Colonic mucosa (tissue), 4 donors: ENCODE measurements at regions not wholly inside any gene's neighbourhood (a gene's known extent, or its start where the extent isn't known, plus 50 kb on each side); places are given as distances from the start of the nearest gene placed in this dataset.

Experiments used
- DNase-seq: peaks from one replicate; pipeline ENCODE4 v3.0.0-alpha.2; 2020
- H3K27ac ChIP-seq: fragments of 200-600 bp; one replicate; pipeline ENCODE4 v1.8.0; 2021
- H3K27me3 ChIP-seq: fragments of 200-600 bp; one replicate; pipeline ENCODE4 v1.8.0; 2021
- H3K36me3 ChIP-seq: fragments of 200-600 bp; one replicate; pipeline ENCODE4 v1.8.0; 2021
- H3K4me1 ChIP-seq: fragments of 200-600 bp; one replicate; pipeline ENCODE4 v1.8.0; 2021; ENCODE audit warnings: mild to moderate bottlenecking
- H3K4me3 ChIP-seq: fragments of 200-600 bp; one replicate; pipeline ENCODE4 v1.8.0; 2021
- H3K9ac ChIP-seq, 2 donors: one replicate each; pipeline ENCODE4 v1.7.0; 2013; ENCODE audit warnings: control low read depth in 2 of 2, low read depth in 2 of 2, low read length in 2 of 2
- H3K9me3 ChIP-seq: fragments of 200-600 bp; one replicate; pipeline ENCODE4 v1.8.0; 2021
- CTCF ChIP-seq: fragments of 200-600 bp; IDR thresholded peaks from one replicate; pipeline ENCODE4 v1.8.0; 2022; ENCODE audit warnings: antibody characterized with exemption, mild to moderate bottlenecking
- intact Hi-C: fragments of 100-400 bp; cut with DNase I; formaldehyde crosslinking; loops from one replicate; pipeline ENCODE4 v1.14.1; 2022
- donor health status: healthy.
- donor health status: DM: no; HTN: no; CAD: no.
- donor health status: DM: no; HTN: no; CAD: no.

- H3K27me3 ChIP-seq = no peaks in the 10 kb centered on the region
- no peak overlapping the region for H3K4me3 ChIP-seq
- H3K27ac ChIP-seq = no peak overlapping the region
- no peaks in the 10 kb centered on the region for H3K36me3 ChIP-seq
- no peaks in the 10 kb centered on the region for H3K9me3 ChIP-seq
- no peak overlapping the region for H3K9ac ChIP-seq
- intact Hi-C loops = no loop called here
- no peak for DNase-seq
- no peaks in the 10 kb centered on the region for H3K4me1 ChIP-seq
- TF ChIP-seq CTCF = no peak
These were observed 228.3 kb upstream of the ZNF462 start for GRCh38 chr9:106634641-106635040.

- intact Hi-C loops = no loop called here
These were observed 225.5 kb upstream of the ZNF462 start for GRCh38 chr9:106637486-106637885.

GRCh38 chr9:106639873-106640568 lies 222.9 kb upstream of the ZNF462 start:
- Histone ChIP-seq H3K27ac (no peak overlapping the region), H3K27me3 (no peaks in the 10 kb centered on the region), H3K4me1 (no peaks in the 10 kb centered on the region), H3K36me3 (no peaks in the 10 kb centered on the region), H3K4me3 (no peak overlapping the region), H3K9me3 (no peaks in the 10 kb centered on the region), H3K9ac (no peak overlapping the region)
- TF ChIP-seq CTCF = no peak
- intact Hi-C loops = loop anchor here (10.0 kb wide), 1 partner anchor 535 kb away; no protein-coding TSS in a partner anchor
- no peak for DNase-seq

More at GRCh38 chr9:106637486-106637885, 225.5 kb upstream of the ZNF462 start:
- H3K9me3 ChIP-seq = no peaks in the 10 kb centered on the region
- no peaks in the 10 kb centered on the region for H3K4me1 ChIP-seq
- no peaks in the 10 kb centered on the region for H3K27me3 ChIP-seq
- H3K27ac ChIP-seq = no peak overlapping the region
- no peak overlapping the region for H3K4me3 ChIP-seq
- no peaks in the 10 kb centered on the region for H3K36me3 ChIP-seq
- DNase-seq = no peak
- no peak for TF ChIP-seq CTCF
- H3K9ac ChIP-seq = no peak overlapping the region

GRCh38 chr9:106643211-106643930 lies 219.6 kb upstream of the ZNF462 start:
- Histone ChIP-seq H3K27ac (no peak overlapping the region), H3K4me1 (no peaks in the 10 kb centered on the region), H3K9ac (no peak overlapping the region), H3K4me3 (no peak overlapping the region), H3K36me3 (no peaks in the 10 kb centered on the region), H3K9me3 (no peaks in the 10 kb centered on the region), H3K27me3 (no peaks in the 10 kb centered on the region)
- intact Hi-C loops = loop anchor here (10.0 kb wide), 1 partner anchor 531 kb away; no protein-coding TSS in a partner anchor
- no peak for TF ChIP-seq CTCF
- no peak for DNase-seq

GRCh38 chr9:106644661-106645060 lies 218.3 kb upstream of the ZNF462 start:
- no peaks in the 10 kb centered on the region for H3K36me3 ChIP-seq
- H3K27ac ChIP-seq = no peak overlapping the region
- no peaks in the 10 kb centered on the region for H3K27me3 ChIP-seq
- intact Hi-C loops = loop anchor here (10.0 kb wide), 1 partner anchor 530 kb away; no protein-coding TSS in a partner anchor
- no peak overlapping the region for H3K9ac ChIP-seq
- H3K9me3 ChIP-seq = no peaks in the 10 kb centered on the region
- no peak overlapping the region for H3K4me3 ChIP-seq
- H3K4me1 ChIP-seq = no peaks in the 10 kb centered on the region
- no peak for TF ChIP-seq CTCF
- DNase-seq = no peak
